Activated CD4-positive, alpha-beta T cell treated with anti-CD3 and anti-CD28 coated beads, Interleukin-10, Interleukin-2, amounts not matched to agents 100 ng/mL and 50 ng/mL, durations not matched to agents 16 hours and 8 hours (primary cell): ENCODE measurements at regions not wholly inside any gene's neighbourhood (a gene's known extent, or its start where the extent isn't known, plus 50 kb on each side); places are given as distances from the start of the nearest gene placed in this dataset.

ENCODE experiments used
- DNase-seq: peaks from one replicate; pipeline ENCODE4 v3.0.0-alpha.2; 2020

- DNase-seq = no peak
Measured at GRCh38 chr11:90911192-90911591, 688.3 kb upstream of the CHORDC1 start.

DNA sequence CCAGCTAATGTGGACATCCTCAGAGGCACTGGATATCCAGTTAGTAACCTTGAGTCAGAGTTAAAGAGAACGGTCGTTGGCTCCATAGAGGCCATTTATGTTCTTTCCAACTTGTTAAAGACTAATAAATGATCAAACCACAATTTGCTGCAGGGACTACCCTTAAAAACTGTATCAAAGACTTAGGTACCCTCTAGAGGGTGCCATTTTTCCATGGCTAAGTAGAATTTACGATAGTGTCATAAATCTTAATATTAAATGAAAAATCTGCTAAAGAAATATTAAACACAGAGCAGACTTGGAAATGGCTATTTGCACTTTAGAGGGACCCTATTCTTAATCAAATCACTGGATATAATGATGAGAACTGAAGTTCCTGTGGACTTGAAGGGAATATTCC is 685.2 kb upstream of the CHORDC1 start:
- no peak for DNase-seq

DNA sequence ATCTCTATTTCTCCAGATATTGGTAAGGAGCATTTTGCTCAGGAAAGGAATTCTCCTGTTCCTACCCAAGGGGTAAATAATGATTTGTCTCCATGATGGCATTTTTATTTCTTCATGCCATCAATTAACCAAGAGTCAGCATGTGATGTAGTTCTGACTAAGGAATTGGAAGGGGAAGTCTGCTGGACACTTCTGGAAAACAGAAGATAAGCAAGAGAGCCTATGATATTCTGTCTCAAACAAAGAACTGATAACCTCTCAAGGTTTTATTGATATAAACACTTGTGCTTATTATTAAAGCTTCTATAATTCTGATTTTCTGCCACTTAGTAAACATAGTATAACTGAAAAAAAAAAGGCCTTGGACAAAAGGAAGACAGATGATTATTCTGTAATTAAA is 673.0 kb upstream of the CHORDC1 start:
- no peak for DNase-seq

DNA sequence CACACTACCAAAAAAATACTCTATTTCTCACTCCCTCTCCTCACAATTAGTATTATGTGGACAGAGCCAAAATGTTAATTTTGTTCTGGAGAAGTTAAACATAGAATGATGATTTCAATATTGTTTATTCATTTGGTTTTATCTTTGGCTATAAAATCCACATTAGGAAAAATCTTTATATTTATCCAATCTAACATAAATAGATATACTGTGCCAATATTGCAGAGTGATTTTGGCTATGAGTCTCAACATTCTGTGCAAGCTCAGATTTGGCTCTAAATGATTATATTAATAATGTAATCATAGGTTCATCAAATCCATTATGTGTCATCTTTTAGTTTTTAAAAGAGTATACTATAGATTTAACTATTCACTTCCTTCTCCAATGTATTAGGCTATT is 667.5 kb upstream of the CHORDC1 start:
- no peak for DNase-seq

DNA sequence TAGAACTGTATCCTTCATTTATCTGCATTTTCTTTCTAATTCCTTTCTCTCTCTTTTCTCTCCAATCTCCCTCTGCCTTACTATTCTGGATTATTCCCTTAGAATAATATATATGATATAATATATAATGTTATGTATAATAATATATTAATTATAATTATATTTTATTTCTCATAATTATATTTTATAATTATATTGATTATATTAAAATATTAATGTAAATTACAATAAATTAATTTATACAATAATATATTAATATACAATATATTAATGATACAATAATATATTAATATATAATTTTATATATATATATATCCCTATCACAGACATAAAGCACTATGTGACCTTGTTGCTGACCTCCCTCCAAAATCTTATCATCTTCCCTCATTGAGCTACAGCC is 661.3 kb upstream of the CHORDC1 start:
- DNase-seq = no peak

DNA sequence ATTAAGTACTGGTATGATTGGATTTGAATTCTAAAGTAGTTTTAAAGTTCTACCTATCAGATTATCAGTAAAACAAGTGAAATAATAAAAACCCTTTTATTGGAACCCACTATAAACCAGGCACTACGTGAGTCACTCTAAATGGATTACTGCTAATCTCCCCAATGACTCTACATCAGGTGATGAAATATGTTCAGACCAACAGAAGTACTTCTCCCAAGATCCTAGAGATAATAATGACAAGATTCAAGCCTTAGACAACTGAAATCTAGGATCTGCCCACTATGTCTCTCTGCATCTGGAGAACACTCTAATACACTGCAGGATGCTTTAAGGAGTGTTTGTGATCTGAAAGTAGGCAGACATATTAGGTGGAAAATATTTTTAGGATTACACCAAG is 652.1 kb upstream of the CHORDC1 start:
- DNase-seq = no peak

DNA sequence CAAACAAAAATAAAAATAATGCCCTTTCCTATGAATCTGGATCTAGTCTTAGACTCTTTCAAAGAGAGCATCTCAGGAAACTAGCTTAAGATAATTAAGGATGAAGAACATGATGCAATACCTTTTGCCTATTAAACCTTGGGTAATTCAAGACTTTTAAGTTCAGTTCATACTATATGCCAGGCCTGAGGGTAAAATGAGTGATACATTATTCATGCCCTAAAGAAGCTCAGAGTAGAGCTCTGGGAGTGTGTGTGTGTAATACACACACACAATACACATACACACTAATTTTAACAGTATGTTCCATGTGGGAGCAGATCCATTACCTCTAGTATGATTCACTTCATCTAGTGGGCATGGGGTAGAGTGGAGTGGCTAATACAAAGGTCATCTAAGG is 651.4 kb upstream of the CHORDC1 start:
- no peak for DNase-seq

DNA sequence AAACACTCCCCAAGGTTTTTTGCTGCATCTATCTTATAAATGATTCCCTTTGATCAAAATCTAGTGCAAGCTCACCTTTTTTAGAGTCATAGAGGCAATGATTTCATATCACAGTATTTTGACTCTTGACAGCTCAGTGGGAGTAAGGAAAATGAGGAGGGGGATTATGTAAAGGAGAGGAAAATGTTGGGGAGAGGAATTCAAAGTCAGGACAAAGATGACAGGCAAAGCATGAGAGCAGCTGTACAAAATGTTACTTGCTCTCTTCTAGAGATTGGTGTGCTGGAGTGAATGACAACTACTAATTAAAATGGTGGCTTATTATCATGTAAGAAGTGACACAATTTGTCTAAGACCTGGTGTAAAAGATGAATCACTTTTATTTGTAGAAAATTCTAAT is 644.6 kb upstream of the CHORDC1 start:
- DNase-seq = no peak

GRCh38 chr11:90856790-90857189 is 633.9 kb upstream of the CHORDC1 start:
- no peak for DNase-seq

GRCh38 chr11:90855531-90855930 is 632.7 kb upstream of the CHORDC1 start:
- DNase-seq = no peak

- no peak for DNase-seq
Measured at GRCh38 chr11:90851196-90851595, 628.3 kb upstream of the CHORDC1 start.

DNA sequence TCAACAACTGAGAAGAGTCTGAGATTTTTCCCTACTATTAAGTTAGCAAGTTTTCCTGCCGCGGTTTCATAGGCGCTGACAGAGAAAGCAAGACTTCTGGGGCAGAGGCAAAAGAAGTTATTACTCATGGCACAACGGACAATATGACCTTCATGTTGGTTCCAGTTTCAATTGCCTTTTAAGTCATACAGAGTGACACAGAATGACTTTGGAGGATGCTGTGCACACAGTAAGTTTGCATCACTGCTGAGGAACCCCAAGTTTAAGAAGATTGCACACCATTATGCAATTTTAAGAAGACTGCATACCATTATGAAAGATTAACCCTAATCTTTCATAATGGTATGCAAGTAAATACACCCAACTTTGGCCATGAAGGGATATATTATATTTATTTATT is 626.5 kb upstream of the CHORDC1 start:
- no peak for DNase-seq

DNA sequence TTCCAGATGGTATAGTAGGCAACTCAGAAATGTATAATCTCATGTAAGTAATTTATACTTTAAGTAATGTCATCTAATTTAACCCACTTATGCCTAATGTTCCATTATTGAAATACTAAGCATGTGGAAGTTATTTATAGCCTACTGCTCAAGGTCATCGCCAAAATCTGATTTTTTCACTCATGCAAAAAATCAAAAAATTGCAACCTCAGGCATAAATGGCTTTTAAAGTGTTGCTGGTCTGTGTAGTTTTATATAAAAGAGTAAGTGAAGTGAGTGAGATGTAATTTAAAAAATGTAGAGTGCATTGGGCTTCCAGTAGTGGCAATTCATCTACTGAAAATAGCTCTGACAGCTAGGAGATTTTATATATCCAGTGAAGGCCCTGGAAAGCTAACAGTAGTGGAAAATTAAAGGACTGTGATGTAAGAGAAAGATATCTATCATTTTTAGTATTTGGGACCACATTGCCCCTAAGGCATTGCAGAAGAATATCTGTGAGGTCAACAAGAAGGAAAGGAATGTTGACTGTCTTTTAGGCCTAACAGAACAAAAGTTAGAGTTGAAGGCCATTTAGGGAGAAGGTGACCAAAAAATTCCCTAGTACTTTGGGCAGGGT is 624.5 kb upstream of the CHORDC1 start:
- DNase-seq = no peak

DNA sequence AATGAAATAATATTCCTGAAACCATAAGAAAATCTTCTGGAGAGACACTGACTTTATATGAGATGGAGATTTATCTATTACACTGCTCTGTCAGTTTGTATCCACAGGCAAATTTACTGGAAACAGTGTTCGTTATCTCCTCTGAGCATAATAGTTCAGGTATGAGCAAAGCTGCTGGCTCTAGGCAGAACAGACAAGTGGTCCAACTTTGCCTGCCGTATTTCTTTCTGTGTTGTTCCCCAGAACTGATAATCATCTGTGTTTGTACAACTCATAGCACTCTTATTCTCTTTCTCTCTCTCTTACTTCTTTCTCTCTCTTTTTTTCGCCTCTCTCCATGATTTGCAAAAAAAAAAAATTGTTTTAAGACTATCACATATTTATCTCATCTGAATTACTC is 623.8 kb upstream of the CHORDC1 start:
- no peak for DNase-seq

- no peak for DNase-seq
Measured at GRCh38 chr11:90845799-90846198, 623.0 kb upstream of the CHORDC1 start.

DNA sequence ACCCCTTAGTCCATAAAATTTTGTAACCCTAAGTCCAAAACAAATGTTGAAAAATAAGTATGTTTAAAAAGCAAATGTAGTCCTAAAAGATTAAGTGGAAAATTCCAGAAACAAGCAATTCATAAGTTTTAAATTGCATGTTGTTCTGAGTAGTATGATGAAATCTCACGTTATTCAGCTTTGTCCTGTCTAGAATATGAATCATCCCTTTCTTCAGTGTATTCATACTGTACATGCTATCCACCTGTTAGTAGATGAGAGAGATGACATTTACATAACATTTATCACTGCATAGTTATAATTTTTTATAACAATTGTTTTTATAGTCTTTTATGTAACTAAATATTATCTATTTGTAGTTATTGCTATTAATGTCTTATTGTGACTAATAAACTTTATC is 622.3 kb upstream of the CHORDC1 start:
- no peak for DNase-seq

DNA sequence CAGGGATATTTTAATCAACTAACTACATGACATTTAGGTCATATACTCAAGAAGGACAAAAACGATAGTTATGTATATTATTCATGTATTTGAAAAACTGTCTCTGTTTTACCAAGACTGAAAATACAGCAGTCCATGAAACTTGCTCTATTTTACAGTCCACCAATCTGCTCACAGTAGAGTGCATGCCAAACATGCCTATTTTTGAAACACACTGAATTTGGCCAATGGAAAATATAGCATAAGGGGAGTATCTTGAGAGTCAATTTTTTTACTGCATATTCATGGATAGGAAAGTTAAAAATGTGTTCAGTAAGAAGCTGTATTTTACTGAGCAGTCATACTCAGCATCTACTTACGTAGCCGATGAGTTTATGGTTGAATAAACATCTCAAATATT is 621.2 kb upstream of the CHORDC1 start:
- no peak for DNase-seq

GRCh38 chr11:90842681-90843080 is 619.8 kb upstream of the CHORDC1 start:
- DNase-seq = no peak

GRCh38 chr11:90840071-90840470 is 617.2 kb upstream of the CHORDC1 start:
- no peak for DNase-seq

- DNase-seq = no peak
Measured at GRCh38 chr11:90836031-90836430, 613.2 kb upstream of the CHORDC1 start.

DNA sequence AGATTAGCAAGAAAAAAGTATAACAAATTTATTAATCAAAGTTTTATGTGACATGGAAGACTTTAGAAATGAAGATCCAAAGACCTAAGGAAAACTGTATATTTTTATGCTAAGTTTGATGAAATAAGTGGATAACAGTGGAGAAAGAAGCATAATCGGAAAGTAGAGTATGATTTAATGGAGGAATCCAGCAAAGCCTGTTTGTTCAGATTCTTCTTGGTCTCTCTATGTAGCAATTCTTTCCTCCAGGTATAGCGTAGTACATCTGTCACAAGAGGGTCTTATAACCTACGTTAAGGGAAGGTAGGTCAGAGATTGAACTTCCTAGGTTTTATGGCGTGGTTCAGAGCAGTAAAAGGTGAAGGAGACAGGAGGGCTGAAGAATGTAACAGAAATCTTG is 600.6 kb upstream of the CHORDC1 start:
- DNase-seq = no peak

- no peak for DNase-seq
Measured at GRCh38 chr11:90822996-90823395, 600.1 kb upstream of the CHORDC1 start.

GRCh38 chr11:90818196-90818745 is 595.4 kb upstream of the CHORDC1 start:
- DNase-seq = no peak

DNA sequence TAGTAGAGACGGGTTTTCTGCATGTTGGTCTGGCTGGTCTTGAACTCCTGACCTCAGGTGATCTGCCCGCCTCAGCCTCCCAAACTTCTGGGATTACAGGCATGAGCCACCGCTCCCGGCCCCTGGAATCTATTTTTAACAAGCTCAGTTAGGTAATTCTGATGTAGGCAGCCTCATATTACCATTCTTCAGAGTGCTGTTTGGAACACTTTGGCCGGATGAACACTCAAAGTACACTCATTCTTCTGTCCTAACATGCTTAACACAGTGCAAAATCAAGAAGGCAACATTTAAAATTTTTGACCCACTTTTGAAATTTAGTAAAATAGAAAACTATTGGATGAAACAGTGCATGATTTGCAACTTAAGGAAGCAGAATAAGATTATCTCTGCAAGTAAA is 586.7 kb upstream of the CHORDC1 start:
- no peak for DNase-seq

DNA sequence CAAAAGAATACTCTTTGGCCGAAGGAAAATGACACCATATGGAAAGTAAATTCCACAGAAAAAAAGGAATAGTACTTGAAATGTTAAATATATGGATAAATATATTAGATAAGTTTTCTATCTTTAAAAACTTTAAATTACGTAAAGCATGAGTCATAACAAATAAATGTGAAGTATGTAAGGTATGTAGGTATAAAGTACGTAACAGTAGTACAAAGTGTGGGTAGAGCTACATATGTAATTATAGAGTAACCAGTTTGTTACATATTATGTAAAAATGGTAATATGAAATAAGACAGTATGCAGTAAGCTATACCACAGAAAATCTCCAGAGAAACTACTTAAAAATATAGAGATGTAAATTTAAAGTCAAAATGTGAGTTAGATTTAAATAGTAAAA is 582.3 kb upstream of the CHORDC1 start:
- no peak for DNase-seq

DNA sequence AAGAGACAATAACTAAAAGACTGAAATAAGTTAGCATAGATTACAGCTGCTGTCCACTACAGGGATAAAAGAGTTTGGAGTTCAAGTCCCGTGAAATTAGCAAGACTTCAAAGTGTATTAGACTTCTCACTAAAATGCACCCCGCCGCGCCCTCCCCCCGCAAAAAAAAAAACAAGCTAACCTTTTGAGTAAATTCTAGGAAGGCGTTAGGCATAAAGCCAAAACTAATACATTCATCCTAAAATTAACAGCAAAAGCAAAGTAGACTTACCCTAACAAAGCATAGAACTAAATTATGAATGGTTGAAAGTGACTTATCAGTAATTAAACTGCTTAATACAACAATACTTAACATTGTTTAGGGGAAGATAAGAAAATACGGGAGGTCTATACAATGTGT is 581.0 kb upstream of the CHORDC1 start:
- no peak for DNase-seq
